ENCODE measurements at regions not wholly inside any gene's neighbourhood (a gene's known extent, or its start where the extent isn't known, plus 50 kb on each side); places are given as distances from the start of the nearest gene placed in this dataset.

- no peak for DNase-seq
Measured at GRCh38 chr1:170219163-170219562, 73.4 kb downstream of the NTMT2 start.

GRCh38 chr1:170221031-170221430 is 75.3 kb downstream of the NTMT2 start:
- no peak for DNase-seq

GRCh38 chr1:170221495-170221894 is 75.7 kb downstream of the NTMT2 start:
- no peak for DNase-seq

- DNase-seq = no peak
Measured at GRCh38 chr1:170224469-170224868, 78.7 kb downstream of the NTMT2 start.

GRCh38 chr1:170225781-170226530 is 80.2 kb downstream of the NTMT2 start:
- DNase-seq = no peak

- no peak for DNase-seq
Measured at GRCh38 chr1:170226767-170227166, 81.0 kb downstream of the NTMT2 start.

GRCh38 chr1:170230323-170230722 is 84.6 kb downstream of the NTMT2 start:
- no peak for DNase-seq

GRCh38 chr1:170231662-170232061 is 85.9 kb downstream of the NTMT2 start:
- no peak for DNase-seq

- no peak for DNase-seq
Measured at GRCh38 chr1:170238704-170239391, 93.1 kb downstream of the NTMT2 start.

- DNase-seq = no peak
Measured at GRCh38 chr1:170239445-170239844, 93.7 kb downstream of the NTMT2 start.

GRCh38 chr1:170240409-170240808 is 94.7 kb downstream of the NTMT2 start:
- DNase-seq = no peak

- no peak for DNase-seq
Measured at GRCh38 chr1:170241266-170241851, 95.6 kb downstream of the NTMT2 start.

GRCh38 chr1:170247751-170248521 is 102.2 kb downstream of the NTMT2 start:
- DNase-seq = no peak

GRCh38 chr1:170250531-170251276 is 104.9 kb downstream of the NTMT2 start:
- peak in 1 of 56 donors; percentile 8 for DNase-seq

- peak in 3 of 56 donors; percentile 1 to 19 (median 10) for DNase-seq
Measured at GRCh38 chr1:170252851-170253579, 107.3 kb downstream of the NTMT2 start.

- DNase-seq = no peak
Measured at GRCh38 chr1:170254371-170254770, 108.6 kb downstream of the NTMT2 start.

- no peak for DNase-seq
Measured at GRCh38 chr1:170261669-170262068, 115.9 kb downstream of the NTMT2 start.

- no peak for DNase-seq
Measured at GRCh38 chr1:170262276-170262939, 116.6 kb downstream of the NTMT2 start.

- no peak for DNase-seq
Measured at GRCh38 chr1:170265234-170265633, 119.5 kb downstream of the NTMT2 start.

GRCh38 chr1:170267317-170267716 is 121.6 kb downstream of the NTMT2 start:
- DNase-seq = no peak
